Hematopoietic multipotent progenitor cell treated with erythropoietin and hydrocortisone succinate and interleukin-3 and kit ligand, for 4 days (in vitro differentiated cells): ENCODE measurements at regions not wholly inside any gene's neighbourhood (a gene's known extent, or its start where the extent isn't known, plus 50 kb on each side); places are given as distances from the start of the nearest gene placed in this dataset.

Experiments
- DNase-seq: peaks from one replicate; pipeline ENCODE4 v3.0.0-alpha.2; 2015

- DNase-seq, result no peak
Observed at GRCh38 chr21:21730512-21730911, 732.3 kb downstream of the NCAM2 start.

- DNase-seq, result no peak
Observed at GRCh38 chr21:21731626-21732025, 733.4 kb downstream of the NCAM2 start.

DNA sequence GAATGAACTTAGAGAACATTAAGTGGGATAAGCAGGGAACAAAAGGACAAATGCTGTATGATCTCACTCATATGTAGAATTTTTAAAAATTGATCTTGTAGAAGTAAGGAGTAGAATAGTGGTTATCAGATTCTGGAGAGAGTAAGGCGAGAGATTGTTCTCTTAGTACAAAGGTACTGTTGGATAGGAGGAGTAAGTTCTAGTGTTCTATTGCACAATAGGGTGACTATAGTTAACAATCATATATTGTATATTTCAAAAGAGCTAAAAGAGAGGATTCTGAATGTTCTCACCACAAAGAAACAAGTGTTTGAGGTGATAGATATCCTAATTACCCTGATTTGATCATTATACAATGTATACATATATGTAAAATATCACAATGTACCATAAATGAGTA lies 735.9 kb downstream of the NCAM2 start:
- DNase-seq, result no peak

- DNase-seq, result no peak
Observed at GRCh38 chr21:21737186-21737585, 739.0 kb downstream of the NCAM2 start.

GRCh38 chr21:21740207-21740606 lies 742.0 kb downstream of the NCAM2 start:
- DNase-seq, result no peak

- DNase-seq, result no peak
Observed at GRCh38 chr21:21750124-21750825, 752.1 kb downstream of the NCAM2 start.

GRCh38 chr21:21751286-21751685 lies 753.1 kb downstream of the NCAM2 start:
- DNase-seq, result no peak

DNA sequence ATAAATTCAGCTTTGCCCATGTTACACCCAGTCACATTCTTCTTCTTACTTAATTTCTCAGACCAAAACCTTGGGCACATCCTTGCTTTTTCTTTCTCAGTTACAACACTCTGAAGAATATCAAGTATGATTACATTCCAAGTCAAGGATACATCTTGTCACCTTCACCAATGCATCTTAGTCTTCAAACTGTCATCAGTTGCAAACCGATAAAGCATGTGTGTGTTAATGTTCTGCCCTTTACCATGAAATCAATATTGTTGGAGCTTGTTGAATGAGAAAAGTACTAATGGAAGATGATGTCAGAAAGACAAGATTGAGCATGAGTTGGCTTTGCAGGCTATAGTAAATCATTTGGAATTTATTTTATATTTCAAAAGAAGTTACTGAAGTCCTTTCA lies 764.6 kb downstream of the NCAM2 start:
- DNase-seq, result no peak

- DNase-seq, result no peak
Observed at GRCh38 chr21:21764281-21764680, 766.1 kb downstream of the NCAM2 start.

- no peak for DNase-seq
Observed at GRCh38 chr21:21767276-21767675, 769.1 kb downstream of the NCAM2 start.

DNA sequence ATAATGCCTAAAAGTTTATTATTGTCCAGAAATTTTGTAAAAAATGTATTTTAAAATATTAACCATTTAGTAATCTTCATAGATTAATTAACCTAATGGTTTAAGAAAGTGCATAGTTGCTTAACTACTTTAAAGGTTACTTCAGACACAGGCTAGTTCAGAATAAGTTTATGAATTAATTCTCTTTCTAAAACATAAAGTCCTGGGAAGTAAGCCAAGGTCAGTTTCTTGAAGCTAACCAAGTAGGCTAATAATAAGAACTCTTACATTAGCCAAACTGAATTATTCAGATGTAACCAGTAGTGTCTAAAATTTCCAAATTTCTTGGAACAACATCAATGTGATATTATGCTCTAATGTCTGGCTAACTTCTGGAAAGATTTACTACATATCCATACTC lies 790.4 kb downstream of the NCAM2 start:
- no peak for DNase-seq

DNA sequence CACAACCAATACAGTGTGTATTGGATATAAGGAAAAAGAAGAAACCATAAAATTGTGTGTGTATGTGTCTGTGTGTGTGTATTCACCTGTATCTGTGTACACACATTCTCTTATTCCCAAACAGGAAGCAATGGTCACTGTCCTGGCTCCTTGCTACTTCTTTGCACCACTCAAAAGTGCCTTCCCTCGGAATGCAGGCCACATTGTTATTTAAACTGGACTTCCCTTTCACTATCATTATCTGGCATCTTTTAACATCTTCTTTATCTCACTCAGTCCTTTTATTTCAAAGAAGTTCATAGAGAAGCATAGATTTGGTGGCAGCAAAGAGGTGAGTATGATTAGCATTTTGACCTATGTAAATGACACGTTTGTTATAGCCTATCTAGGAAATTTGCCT lies 803.7 kb downstream of the NCAM2 start:
- DNase-seq, result no peak

DNA sequence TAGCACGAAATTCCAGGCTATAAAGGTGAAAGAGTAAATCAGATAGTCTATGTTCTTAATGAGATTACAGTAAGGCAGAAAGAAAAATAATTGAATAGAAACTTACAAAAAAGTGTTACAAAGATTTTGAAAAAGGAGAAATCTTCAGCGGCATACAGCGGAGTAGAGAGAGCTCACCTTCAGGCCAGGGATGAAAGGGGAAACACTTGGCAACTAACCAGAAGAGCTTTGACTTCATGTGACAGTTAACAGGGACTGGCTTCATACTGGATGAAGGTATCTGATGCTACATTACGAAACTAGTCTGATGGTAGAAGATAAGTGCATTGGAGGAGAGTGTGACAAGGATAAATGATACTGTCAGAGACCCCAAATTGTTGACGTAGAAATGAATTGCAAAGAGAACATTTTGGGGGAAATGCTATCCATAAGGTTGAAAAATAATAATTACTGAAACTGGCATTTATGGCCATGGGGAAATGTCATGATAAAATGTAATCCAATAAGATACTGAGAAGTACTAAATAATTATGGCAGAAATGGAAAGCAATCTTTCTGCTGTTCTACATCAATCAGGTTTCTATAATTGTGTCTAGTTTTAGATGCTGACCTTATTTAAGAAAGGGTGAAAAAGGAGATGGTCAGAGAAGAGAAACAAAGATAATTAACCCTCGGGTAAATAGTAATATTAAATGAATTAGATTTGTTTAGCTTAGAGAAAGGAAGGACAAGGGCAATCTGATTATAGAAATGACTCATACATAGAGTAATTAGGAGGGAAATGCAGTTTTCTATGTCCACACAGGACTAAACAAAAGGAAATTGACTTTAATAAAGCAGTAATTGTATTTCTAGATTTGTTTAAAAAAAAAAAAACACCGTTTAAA lies 808.7 kb downstream of the NCAM2 start:
- no peak for DNase-seq

DNA sequence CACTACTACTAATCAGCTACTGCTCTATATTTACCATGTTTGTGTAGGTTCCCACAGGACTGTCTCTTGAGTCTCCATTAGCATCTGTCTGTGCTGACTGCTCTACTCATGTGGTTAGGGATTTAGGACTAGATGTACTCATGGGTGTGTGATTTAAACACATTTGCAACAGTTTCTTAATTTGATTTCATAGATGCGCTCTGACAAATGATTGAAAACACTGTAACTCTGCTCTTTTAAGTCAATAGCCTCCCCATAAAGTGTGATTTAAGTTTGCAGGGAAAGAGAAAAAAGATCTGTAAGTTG lies 809.3 kb downstream of the NCAM2 start:
- no peak for DNase-seq

- no peak for DNase-seq
Observed at GRCh38 chr21:21813289-21813688, 815.1 kb downstream of the NCAM2 start.

DNA sequence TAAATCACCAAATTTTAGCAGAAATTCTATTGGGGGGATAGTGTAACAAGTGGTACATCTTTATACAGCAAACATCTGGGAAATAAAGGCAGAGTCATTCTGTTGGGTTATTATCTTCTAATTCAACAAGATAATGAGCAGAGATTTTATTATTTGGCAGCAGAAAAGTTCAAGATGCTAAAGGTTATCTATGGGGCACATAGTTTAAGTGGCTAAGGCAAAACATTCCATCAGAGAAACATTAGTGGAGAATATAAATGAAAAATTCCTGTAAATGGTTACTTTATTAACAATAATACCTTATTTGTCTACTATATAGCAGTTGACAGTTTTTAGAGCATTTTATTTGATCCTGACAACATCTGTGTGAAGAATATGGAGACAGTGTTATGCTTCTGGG lies 815.7 kb downstream of the NCAM2 start:
- DNase-seq, result no peak

DNA sequence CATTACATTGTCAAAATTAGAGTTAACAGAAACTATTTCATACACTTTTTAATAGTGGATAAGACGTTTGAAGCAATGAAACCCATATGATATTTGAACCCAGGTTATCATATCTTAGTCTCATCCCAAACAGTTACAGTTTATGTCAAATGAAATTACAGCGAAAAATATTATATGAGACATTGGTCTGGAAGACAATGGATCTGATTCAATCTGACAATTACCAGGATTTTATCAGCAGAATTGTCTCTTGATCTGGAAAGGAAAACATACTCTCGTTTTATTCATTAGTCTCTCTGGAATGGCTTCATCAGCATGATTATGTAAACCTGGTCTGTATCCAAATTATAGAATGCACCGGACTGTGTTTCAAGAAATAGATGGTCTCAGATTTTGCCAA lies 818.6 kb downstream of the NCAM2 start:
- no peak for DNase-seq

- DNase-seq, result no peak
Observed at GRCh38 chr21:21818898-21819297, 820.7 kb downstream of the NCAM2 start.

- DNase-seq, result no peak
Observed at GRCh38 chr21:21828130-21828529, 829.9 kb downstream of the NCAM2 start.

- DNase-seq, result no peak
Observed at GRCh38 chr21:21831036-21831435, 832.8 kb downstream of the NCAM2 start.

DNA sequence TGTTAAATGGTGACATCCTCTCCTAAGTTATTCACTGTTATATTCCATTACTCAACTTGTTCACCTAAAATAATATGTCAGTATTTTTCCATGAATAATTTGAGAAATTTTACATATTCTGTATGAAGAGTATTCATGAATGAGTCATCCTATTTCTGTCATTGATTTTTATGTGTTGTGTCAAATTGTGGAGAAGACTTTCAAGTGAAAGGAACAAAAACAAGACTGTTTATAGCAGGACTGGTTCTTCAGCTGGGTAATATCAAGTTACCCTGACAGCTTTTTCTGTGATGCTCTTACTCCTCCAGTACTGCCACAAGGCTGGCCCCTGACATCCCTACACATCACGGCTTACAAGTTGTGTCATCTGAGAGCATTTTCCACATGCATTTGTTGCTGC lies 847.7 kb downstream of the NCAM2 start:
- DNase-seq, result no peak

DNA sequence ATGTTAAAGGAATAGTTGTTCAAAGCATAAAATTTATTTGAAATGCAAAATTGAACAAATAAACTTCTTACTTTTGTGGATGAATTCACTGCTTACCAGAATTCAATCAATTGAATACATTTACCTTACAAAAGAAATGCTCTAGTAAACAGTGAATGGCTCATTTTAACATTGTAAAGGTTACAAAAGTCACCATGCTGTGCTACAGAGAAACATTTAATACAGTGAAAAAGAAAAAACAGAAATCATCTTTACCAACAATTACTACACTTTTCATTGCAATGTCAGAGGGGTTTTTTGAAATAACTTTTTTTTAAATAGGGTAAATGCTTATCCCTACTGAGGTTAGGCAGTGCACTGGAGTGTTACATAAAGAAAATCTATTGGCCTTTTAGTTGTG lies 853.0 kb downstream of the NCAM2 start:
- no peak for DNase-seq

- DNase-seq, result no peak
Observed at GRCh38 chr21:21851657-21852056, 853.4 kb downstream of the NCAM2 start.

DNA sequence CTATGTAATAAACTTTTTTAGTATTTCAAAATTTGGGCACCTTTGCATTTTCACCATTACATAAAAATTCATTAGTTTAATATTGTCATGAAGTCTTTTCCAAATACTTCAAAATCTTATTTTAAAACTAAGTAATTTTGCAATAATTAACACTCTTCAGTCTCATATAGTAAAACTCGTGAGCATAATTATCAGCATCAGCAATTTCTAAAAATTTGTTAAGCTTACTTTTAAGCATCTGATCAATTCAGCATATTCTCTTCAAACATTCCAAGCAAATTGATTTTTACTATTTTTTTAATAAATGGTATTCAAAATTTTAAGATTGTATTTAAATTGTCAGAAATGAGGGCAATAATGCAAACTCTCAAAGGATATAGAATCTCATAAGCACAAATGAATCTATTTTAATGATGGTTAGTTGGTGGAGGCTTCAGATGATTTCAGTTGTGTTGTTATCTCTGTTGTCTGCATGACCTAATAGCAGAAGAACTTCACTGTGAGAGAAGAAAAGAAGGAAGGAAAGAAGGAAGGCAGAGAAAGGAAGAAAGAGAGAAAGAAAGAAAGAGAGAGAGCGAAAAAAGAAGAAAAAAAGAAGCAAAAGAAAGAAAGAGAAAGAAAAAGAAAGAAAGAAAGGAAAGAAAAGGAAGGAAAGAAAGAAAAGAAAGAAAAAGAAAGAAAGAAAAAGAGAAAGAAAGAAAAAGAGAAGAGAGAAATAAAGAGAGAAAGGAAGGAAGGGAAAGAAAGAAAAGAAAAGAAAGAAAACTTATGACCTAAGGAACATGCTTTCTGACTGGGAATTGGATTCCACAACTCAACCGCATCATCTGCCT lies 860.5 kb downstream of the NCAM2 start:
- no peak for DNase-seq
